ENCODE measurements at regions not wholly inside any gene's neighbourhood (a gene's known extent, or its start where the extent isn't known, plus 50 kb on each side); places are given as distances from the start of the nearest gene placed in this dataset.
"Not testable (repeated sequence)": the region's sequence is repeated elsewhere in the genome, so short reads cannot be mapped to it uniquely, and the experiment has no call there.

DNA sequence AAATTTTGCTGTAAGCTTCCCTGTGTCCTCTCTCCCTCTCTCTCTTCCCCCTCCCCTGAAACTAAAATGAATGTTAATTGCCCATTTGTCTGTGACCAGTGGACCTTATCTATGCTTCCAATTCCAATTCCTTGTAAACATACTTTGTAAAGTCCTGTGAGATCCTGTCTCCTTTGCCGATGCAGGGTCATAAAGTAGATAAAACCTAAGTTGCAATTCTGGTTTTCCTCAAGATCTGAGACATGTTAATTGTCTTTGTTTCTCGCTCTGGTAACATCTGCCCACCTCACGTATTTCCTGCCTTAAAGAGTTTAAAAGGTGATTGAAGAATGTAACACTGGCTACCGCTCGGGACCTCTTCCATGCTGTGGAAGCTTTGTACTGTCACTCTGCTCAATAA is 2503.4 kb downstream of the ARAP2 start:
- TF ChIP-seq, protein P1, sequence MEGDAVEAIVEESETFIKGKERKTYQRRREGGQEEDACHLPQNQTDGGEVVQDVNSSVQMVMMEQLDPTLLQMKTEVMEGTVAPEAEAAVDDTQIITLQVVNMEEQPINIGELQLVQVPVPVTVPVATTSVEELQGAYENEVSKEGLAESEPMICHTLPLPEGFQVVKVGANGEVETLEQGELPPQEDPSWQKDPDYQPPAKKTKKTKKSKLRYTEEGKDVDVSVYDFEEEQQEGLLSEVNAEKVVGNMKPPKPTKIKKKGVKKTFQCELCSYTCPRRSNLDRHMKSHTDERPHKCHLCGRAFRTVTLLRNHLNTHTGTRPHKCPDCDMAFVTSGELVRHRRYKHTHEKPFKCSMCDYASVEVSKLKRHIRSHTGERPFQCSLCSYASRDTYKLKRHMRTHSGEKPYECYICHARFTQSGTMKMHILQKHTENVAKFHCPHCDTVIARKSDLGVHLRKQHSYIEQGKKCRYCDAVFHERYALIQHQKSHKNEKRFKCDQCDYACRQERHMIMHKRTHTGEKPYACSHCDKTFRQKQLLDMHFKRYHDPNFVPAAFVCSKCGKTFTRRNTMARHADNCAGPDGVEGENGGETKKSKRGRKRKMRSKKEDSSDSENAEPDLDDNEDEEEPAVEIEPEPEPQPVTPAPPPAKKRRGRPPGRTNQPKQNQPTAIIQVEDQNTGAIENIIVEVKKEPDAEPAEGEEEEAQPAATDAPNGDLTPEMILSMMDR (IDR thresholded peaks at IDR 0.05): not testable (repeated sequence)
- not testable (repeated sequence) for TF ChIP-seq POLR2A (IDR thresholded peaks at IDR 0.05)

Measured in adrenal gland (tissue), 5 donors.